ENCODE measurements at regions not wholly inside any gene's neighbourhood (a gene's known extent, or its start where the extent isn't known, plus 50 kb on each side); places are given as distances from the start of the nearest gene placed in this dataset.

DNA sequence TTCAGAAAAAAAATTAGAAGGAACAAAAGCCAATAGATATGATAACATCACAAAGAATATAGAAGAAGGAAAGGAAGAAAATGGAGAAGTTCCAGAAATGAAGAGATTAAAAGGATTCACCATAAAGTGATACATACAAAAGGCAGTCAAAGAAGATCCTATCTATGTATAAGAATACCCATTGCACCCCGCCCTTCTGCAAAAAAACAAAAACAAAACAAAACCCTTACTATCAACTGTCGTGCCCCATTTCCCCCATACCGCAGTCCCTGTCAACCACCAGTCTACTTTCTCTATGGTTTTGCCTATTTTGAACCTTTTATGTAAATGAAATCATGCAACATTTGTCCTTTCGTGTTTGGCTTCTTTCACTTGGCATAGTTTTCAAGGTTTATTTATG is 385.6 kb downstream of the PRDM5 start:
- Histone ChIP-seq H3K14ac (replicated peaks; ENCODE audit: low read depth, low read length) (no peak overlapping the region), H3K9me1 (ENCODE audit: insufficient read depth, low read length) (no peaks in the 10 kb centered on the region), H4K91ac (ENCODE audit: insufficient read depth, low read depth, low read length) (no peak overlapping the region), H2BK15ac (ENCODE audit: low read depth, low read length) (no peak overlapping the region), H3K9ac (ENCODE audit: low read depth, low read length) (no peak overlapping the region), H2BK120ac (ENCODE audit: low read depth, low read length) (no peak overlapping the region), H3K27me3 (ENCODE audit: control insufficient read depth, insufficient read depth, low read length) (no peaks in the 10 kb centered on the region), H2BK20ac (ENCODE audit: low read depth, low read length) (no peak overlapping the region), H3K4me3 (ENCODE audit: insufficient read depth, low read depth, low read length) (no peak overlapping the region), H2AFZ (replicated peaks; ENCODE audit: low read length, poor library complexity) (no peak overlapping the region), H3K23ac (ENCODE audit: low read depth, low read length) (no peak overlapping the region), H2AK5ac (ENCODE audit: low read depth, low read length) (no peak overlapping the region), H3K18ac (ENCODE audit: low read depth, low read length) (no peak overlapping the region), H2BK5ac (ENCODE audit: low read depth, low read length, poor library complexity, severe bottlenecking) (no peak overlapping the region), H3K36me3 (ENCODE audit: control insufficient read depth, insufficient read depth, low read length) (no peaks in the 10 kb centered on the region), H3K4me2 (ENCODE audit: low read depth, low read length) (no peak overlapping the region), H3K79me1 (ENCODE audit: low read depth in 1 of 2, low read length in 2 of 2) (no peaks in the 10 kb centered on the region), H3K4me1 (ENCODE audit: control insufficient read depth, insufficient read depth, low read length) (no peaks in the 10 kb centered on the region), H2AK9ac (replicated peaks; ENCODE audit: low read depth, low read length, poor library complexity) (no peak overlapping the region), H3K27ac (ENCODE audit: insufficient read depth, low read length) (no peak overlapping the region), H4K20me1 (ENCODE audit: insufficient read depth, low read length) (no peaks in the 10 kb centered on the region), H4K5ac (ENCODE audit: low read depth, low read length) (no peak overlapping the region), H3K9me3 (ENCODE audit: control insufficient read depth, insufficient read depth, low read length) (no peaks in the 10 kb centered on the region), H4K8ac (ENCODE audit: low read depth in 2 of 2, low read length in 2 of 2) (no peak overlapping the region), H3K4ac (ENCODE audit: low read depth, low read length) (no peak overlapping the region), H3K56ac (ENCODE audit: extremely low read depth, insufficient read depth, low read length) (no peak overlapping the region)
- intact Hi-C loops (cut with micrococcal nuclease) (no loop called here), dilution Hi-C loops (cut with HindIII; ENCODE audit: low sequenced_read_pairs, unreplicated experiment) (no loop called here), in situ Hi-C loops (cut with MboI; ENCODE audit: low sequenced_read_pairs) (no loop called here)
- WGBS, 2 experiments (ENCODE audit: extremely low coverage in 2 of 2, insufficient read length in 1 of 2): no CpG with 5 or more reads among the region's 4 CpGs
- POLR2A ChIA-PET (ENCODE audit: unreplicated experiment): no interaction called here
- BruUV-seq (replicated peaks): no TSS peak
- TF ChIP-seq, protein P1, sequence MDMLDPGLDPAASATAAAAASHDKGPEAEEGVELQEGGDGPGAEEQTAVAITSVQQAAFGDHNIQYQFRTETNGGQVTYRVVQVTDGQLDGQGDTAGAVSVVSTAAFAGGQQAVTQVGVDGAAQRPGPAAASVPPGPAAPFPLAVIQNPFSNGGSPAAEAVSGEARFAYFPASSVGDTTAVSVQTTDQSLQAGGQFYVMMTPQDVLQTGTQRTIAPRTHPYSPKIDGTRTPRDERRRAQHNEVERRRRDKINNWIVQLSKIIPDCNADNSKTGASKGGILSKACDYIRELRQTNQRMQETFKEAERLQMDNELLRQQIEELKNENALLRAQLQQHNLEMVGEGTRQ (IDR thresholded peaks at IDR 0.05; ENCODE audit: low read depth, low read length): no peak
- TF ChIP-seq BHLHE40 (IDR thresholded peaks at IDR 0.05; ENCODE audit: low read depth, low read length): no peak
- CTCF ChIA-PET: no interaction called here
- no peak for ATAC-seq (ENCODE audit: low read depth)
- DNase-seq: no peak

Data from IMR-90 (cell line).